PC-3 (cell line): ENCODE measurements at regions not wholly inside any gene's neighbourhood (a gene's known extent, or its start where the extent isn't known, plus 50 kb on each side); places are given as distances from the start of the nearest gene placed in this dataset.

Source experiments
- ATAC-seq: fragments of 200-7000 bp; cut with Tn5 transposase; 2 replicates; pipeline ENCODE4 v1.9.1; 2020; ENCODE audit warnings: mild to moderate bottlenecking, moderate library complexity
- BruUV-seq: library from RNA; stranded (reverse); fragments of 400-500 nt; replicated peaks from 2 replicates; lab custom pipeline; 2021; lab: Mats Ljungman, UMichigan
- CTCF ChIA-PET: fragments of 300-600 bp; sonication (Branson Sonifier 250); formaldehyde crosslinking; loops from one replicate; lab custom pipeline; 2022; ENCODE audit warnings: antibody characterized with exemption; lab: Charles Lee
- POLR2A ChIA-PET: fragments of 300-600 bp; sonication (Branson Sonifier 250); formaldehyde crosslinking; loops from one replicate; lab custom pipeline; 2022; ENCODE audit warnings: antibody characterized with exemption; ENCODE audit not compliant: unreplicated experiment; lab: Charles Lee
- DNase-seq: peaks from one replicate; pipeline ENCODE4 v3.0.0-alpha.2; 2015
- H2AFZ ChIP-seq: fragments of 300-600 bp; sonication (generic); 2 replicates; pipeline ENCODE4 v1.6.0; 2016; ENCODE audit warnings: antibody characterized with exemption, low read length
- H3F3A ChIP-seq: fragments of 300-600 bp; sonication (generic); one replicate; pipeline ENCODE4 v1.6.0; 2017; ENCODE audit warnings: antibody characterized with exemption, low read length, control low read depth, mild to moderate bottlenecking; ENCODE audit not compliant: unreplicated experiment
- H3K27ac ChIP-seq: fragments of 300-600 bp; sonication (generic); 2 replicates; pipeline ENCODE4 v1.5.1; 2016; ENCODE audit warnings: mild to moderate bottlenecking, low read length
- H3K27me3 ChIP-seq: fragments of 300-600 bp; sonication (generic); 2 replicates; pipeline ENCODE4 v1.6.1; 2016; ENCODE audit warnings: low read length, mixed read lengths
- H3K36me3 ChIP-seq: fragments of 300-600 bp; sonication (generic); 2 replicates; pipeline ENCODE4 v1.6.1; 2016; ENCODE audit warnings: low read depth, mixed run types, low read length, mixed read lengths
- H3K4me1 ChIP-seq: fragments of 300-600 bp; sonication (generic); 2 replicates; pipeline ENCODE4 v1.5.1; 2016; ENCODE audit warnings: low read length; ENCODE audit not compliant: insufficient read depth
- H3K4me2 ChIP-seq: fragments of 300-600 bp; sonication (generic); 2 replicates; pipeline ENCODE4 v1.6.0; 2016; ENCODE audit warnings: low read length
- H3K4me3 ChIP-seq: fragments of 300-600 bp; sonication (generic); 2 replicates; pipeline ENCODE4 v1.5.1; 2016; ENCODE audit warnings: mild to moderate bottlenecking, low read length, mixed read lengths
- H3K79me2 ChIP-seq: fragments of 300-600 bp; sonication (generic); 2 replicates; pipeline ENCODE4 v1.6.1; 2017; ENCODE audit warnings: low read length, mixed read lengths
- H3K9ac ChIP-seq: fragments of 300-600 bp; sonication (generic); 2 replicates; pipeline ENCODE4 v1.6.0; 2016; ENCODE audit warnings: mild to moderate bottlenecking, low read length
- H3K9me2 ChIP-seq: fragments of 300-600 bp; sonication (generic); replicated peaks from 2 replicates; pipeline ENCODE4 v1.6.1; 2016; ENCODE audit warnings: mixed run types, low read length, mixed read lengths
- H3K9me3 ChIP-seq: fragments of 300-600 bp; sonication (generic); 2 replicates; pipeline ENCODE4 v1.6.1; 2016; ENCODE audit warnings: low read length, mixed read lengths
- H4K20me1 ChIP-seq: fragments of 300-600 bp; sonication (generic); 2 replicates; pipeline ENCODE4 v1.6.1; 2016; ENCODE audit warnings: low read length, mixed read lengths
- EZH2 ChIP-seq: fragments of 300-600 bp; sonication (generic); IDR thresholded peaks from one replicate; pipeline ENCODE4 v1.6.1; 2017; ENCODE audit warnings: antibody characterized with exemption, mild to moderate bottlenecking, low read length; ENCODE audit not compliant: unreplicated experiment
- EZH2phosphoT487 ChIP-seq: fragments of 300-600 bp; sonication (generic); IDR thresholded peaks from 2 replicates; pipeline ENCODE4 v1.6.1; 2018; ENCODE audit warnings: mild to moderate bottlenecking, antibody characterized with exemption, low read length, borderline replicate concordance
- intact Hi-C: fragments of 100-400 bp; cut with micrococcal nuclease; formaldehyde crosslinking; loops from 2 replicates; pipeline ENCODE4 v1.9.0; 2023
- TF ChIP-seq, protein P1 (sequence below): fragments of 300-600 bp; sonication (generic); conservative IDR thresholded peaks from 2 replicates; pipeline ENCODE4 v1.5.1; 2017; ENCODE audit warnings: antibody characterized with exemption, low read depth, mild to moderate bottlenecking, low read length

DNA sequence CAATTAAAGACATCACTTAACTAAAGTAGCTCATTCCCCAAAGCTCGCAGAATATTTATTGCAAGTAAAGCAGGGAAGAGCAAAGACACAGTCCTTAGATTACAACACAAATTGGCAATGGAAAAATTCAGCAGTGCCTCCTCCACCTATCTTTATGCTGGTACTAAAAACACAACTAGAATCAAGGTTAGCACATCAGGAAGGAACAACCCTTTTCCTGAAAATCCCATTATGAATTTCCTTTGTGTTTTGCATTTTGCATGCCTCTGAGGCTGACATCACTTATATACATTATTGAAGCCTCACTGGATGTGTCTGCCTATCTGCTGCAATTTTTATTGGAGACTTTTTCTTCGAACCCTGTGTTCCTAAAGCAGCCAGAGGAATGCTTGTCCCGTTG, 193.8 kb upstream of the STK17B start:
- DNase-seq (no peak), ATAC-seq (no peak)
- no TSS peak for BruUV-seq
- H3K4me3 ChIP-seq, result no peak overlapping the region
- H3K27me3 ChIP-seq, result no peaks in the 10 kb centered on the region
- H4K20me1 ChIP-seq, result no peaks in the 10 kb centered on the region
- no peak overlapping the region for H2AFZ ChIP-seq
- no peaks in the 10 kb centered on the region for H3K36me3 ChIP-seq
- no peaks in the 10 kb centered on the region; the same call in 1 of the 2 replicates for H3K4me1 ChIP-seq
- no peak overlapping the region for H3K4me2 ChIP-seq
- H3F3A ChIP-seq, result no peaks in the 10 kb centered on the region
- TF ChIP-seq EZH2 (no peak), EZH2phosphoT487 (no peak)
- TF ChIP-seq, protein P1, sequence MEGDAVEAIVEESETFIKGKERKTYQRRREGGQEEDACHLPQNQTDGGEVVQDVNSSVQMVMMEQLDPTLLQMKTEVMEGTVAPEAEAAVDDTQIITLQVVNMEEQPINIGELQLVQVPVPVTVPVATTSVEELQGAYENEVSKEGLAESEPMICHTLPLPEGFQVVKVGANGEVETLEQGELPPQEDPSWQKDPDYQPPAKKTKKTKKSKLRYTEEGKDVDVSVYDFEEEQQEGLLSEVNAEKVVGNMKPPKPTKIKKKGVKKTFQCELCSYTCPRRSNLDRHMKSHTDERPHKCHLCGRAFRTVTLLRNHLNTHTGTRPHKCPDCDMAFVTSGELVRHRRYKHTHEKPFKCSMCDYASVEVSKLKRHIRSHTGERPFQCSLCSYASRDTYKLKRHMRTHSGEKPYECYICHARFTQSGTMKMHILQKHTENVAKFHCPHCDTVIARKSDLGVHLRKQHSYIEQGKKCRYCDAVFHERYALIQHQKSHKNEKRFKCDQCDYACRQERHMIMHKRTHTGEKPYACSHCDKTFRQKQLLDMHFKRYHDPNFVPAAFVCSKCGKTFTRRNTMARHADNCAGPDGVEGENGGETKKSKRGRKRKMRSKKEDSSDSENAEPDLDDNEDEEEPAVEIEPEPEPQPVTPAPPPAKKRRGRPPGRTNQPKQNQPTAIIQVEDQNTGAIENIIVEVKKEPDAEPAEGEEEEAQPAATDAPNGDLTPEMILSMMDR, result no peak
- H3K79me2 ChIP-seq, result no peaks in the 10 kb centered on the region
- CTCF ChIA-PET, result no interaction called here
- H3K9me3 ChIP-seq, result no peaks in the 10 kb centered on the region
- no peak overlapping the region for H3K27ac ChIP-seq
- H3K9ac ChIP-seq, result no peak overlapping the region
- H3K9me2 ChIP-seq, result no peaks in the 10 kb centered on the region
- POLR2A ChIA-PET, result no interaction called here
- intact Hi-C loops, result no loop called here

DNA sequence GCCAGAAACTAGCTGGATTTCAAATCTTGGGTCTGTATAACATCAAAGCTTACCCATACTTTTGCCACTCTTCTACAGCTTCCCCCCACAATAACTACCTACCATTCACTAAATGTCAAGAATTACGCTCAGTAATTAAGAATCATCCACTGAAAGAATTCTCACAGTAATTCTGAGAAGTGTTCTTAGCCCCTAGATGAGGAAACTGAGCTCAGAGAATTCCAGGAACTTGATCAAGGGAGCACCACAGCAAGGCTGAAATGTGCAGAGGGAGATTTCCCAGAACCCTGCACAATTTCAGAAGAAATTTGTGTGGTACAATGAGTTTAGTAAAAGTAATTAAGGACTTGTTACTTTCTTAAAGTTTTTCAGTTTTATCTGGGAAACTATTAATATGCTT, 194.5 kb upstream of the STK17B start:
- TF ChIP-seq, protein P1, result no peak
- no peak for TF ChIP-seq EZH2phosphoT487
- TF ChIP-seq EZH2, result no peak
- Histone ChIP-seq H3K4me2 (no peak overlapping the region), H2AFZ (no peak overlapping the region), H3K27ac (no peak overlapping the region), H3K9ac (no peak overlapping the region), H3F3A (no peaks in the 10 kb centered on the region), H3K4me1 (no peaks in the 10 kb centered on the region; the same call in 1 of the 2 replicates), H3K79me2 (no peaks in the 10 kb centered on the region), H3K9me2 (no peaks in the 10 kb centered on the region), H3K27me3 (no peaks in the 10 kb centered on the region), H3K4me3 (no peak overlapping the region), H3K9me3 (no peaks in the 10 kb centered on the region), H3K36me3 (no peaks in the 10 kb centered on the region), H4K20me1 (no peaks in the 10 kb centered on the region)
- intact Hi-C loops, result no loop called here
- no TSS peak for BruUV-seq
- DNase-seq (no peak), ATAC-seq (no peak)
- CTCF ChIA-PET, result no interaction called here
- POLR2A ChIA-PET, result no interaction called here

DNA sequence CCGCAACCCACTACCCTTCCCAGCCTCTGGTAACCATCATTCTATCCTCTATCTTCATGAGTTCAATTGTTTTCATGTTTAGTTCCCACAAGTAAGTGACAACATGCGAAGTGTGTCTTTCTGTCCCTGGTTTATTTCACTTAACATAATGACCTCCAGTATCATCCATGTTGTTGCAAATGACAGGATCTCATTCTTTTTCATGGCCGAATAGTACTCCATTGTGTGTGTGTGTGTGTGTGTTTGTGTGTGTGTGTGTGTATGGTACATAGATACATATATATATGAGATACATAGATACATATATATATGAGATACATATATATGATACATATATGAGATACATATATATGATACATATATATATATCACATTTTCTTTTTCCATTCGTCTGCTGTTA, 196.3 kb upstream of the STK17B start:
- DNase-seq (no peak), ATAC-seq (no peak)
- Histone ChIP-seq H3F3A (no peaks in the 10 kb centered on the region), H3K4me1 (no peaks in the 10 kb centered on the region), H2AFZ (no peak overlapping the region), H3K27ac (no peak overlapping the region), H3K4me3 (no peak overlapping the region), H3K9me2 (no peaks in the 10 kb centered on the region), H3K4me2 (no peak overlapping the region), H4K20me1 (no peaks in the 10 kb centered on the region), H3K9me3 (no peaks in the 10 kb centered on the region), H3K36me3 (no peaks in the 10 kb centered on the region), H3K9ac (no peak overlapping the region), H3K27me3 (no peaks in the 10 kb centered on the region), H3K79me2 (no peaks in the 10 kb centered on the region)
- CTCF ChIA-PET, result no interaction called here
- intact Hi-C loops, result no loop called here
- TF ChIP-seq EZH2phosphoT487 (no peak), EZH2 (no peak)
- TF ChIP-seq, protein P1, result no peak
- BruUV-seq, result no TSS peak
- POLR2A ChIA-PET, result no interaction called here
